Activated CD4-positive, alpha-beta T cell treated with anti-CD3 and anti-CD28 coated beads, Interleukin-10, Interleukin-2, amounts not matched to agents 100 ng/mL and 50 ng/mL, durations not matched to agents 16 hours and 8 hours (primary cell): ENCODE measurements at regions not wholly inside any gene's neighbourhood (a gene's known extent, or its start where the extent isn't known, plus 50 kb on each side); places are given as distances from the start of the nearest gene placed in this dataset.
"Not testable (repeated sequence)": the region's sequence is repeated elsewhere in the genome, so short reads cannot be mapped to it uniquely, and the experiment has no call there.

Experiments used
- DNase-seq: peaks from one replicate; pipeline ENCODE4 v3.0.0-alpha.2; 2020

- no peak for DNase-seq
These were observed 80.6 kb downstream of the MFSD1 start for GRCh38 chr3:158882445-158882844.

DNA sequence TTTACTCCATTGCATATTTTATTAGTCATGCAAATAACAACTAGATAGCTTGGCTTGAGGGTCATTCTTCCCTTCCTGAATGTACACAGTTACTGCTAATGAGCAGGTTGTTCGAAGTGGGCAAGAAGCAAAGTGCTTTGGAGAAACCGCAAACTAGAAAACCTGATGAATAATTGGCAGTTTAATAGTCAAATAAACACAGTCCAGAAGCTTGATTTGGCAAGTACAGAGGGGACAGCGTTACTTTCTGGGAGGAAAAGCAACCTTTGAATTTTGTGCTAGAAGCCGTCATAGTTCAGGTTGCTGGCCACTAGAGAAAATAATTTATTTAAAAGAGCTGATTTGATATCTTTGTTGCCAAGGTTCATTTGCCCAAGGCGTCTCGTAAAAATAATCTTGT is 94.9 kb downstream of the MFSD1 start:
- DNase-seq = no peak

DNA sequence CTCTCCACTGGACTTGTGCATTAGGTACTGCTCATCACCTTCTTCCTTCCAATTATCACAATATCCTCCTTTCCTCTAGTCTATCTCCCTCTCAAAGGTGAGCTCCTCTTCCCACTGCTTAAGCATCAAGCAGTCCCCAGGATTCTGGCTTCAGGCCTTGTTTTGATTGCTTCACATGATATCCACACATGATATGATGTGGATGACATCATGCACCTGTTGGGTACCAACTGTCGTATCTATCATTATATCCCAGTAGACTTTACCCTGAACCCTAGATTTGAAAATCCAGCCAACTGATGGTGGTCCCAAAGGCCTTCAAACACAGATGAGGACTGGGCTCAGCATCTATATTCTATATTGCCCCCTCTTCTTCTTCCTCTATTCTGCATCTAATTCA is 104.9 kb downstream of the MFSD1 start:
- no peak for DNase-seq

- DNase-seq = no peak
These were observed 106.4 kb downstream of the MFSD1 start for GRCh38 chr3:158908187-158908734.

GRCh38 chr3:158909870-158910269 is 108.0 kb downstream of the MFSD1 start:
- no peak for DNase-seq

- DNase-seq = no peak
These were observed 109.7 kb downstream of the MFSD1 start for GRCh38 chr3:158911586-158911985.

DNA sequence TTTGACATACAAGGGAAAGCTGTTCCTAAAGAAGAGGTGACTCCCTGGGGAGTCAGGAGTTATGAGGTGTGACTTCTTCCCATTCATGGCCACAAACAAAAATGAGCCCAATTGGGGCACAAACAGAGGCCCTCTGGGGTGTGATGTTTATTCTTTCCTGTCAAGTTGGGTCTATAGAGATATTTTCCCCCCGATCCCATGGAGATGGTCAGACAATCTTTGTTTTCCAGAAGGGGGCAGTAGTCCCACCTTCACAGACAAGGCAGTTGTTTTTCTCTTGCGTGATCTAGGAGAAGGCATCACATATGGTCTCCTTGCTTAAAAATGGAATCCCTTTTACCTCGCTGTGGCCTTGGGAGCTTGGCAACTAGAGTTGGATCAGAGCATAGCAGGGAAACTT is 110.3 kb downstream of the MFSD1 start:
- no peak for DNase-seq

GRCh38 chr3:158912621-158913020 is 110.8 kb downstream of the MFSD1 start:
- no peak for DNase-seq

- no peak for DNase-seq
These were observed 114.3 kb downstream of the MFSD1 start for GRCh38 chr3:158916111-158916510.

GRCh38 chr3:158918008-158918407 is 116.2 kb downstream of the MFSD1 start:
- peak; percentile 44 for DNase-seq

- no peak for DNase-seq
These were observed 116.6 kb downstream of the MFSD1 start for GRCh38 chr3:158918451-158918850.

DNA sequence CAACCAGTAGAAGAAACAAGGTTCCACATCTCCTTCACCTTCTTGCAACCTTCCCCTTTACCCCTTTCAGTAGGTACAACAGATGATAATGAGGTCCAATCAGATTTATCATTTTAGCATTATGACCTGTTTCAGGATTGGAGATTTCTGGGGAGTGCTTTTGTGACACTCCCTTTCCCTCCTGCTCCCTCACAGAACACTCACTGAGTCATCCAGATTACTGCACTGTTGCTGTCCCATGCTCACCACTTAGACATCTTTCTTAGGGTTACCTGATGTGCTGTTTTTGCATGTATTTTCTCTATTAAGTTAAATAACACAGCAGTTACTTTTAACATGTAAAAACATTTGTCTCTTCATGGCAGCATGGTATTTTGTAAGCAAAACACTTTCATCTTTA is 118.5 kb downstream of the MFSD1 start:
- DNase-seq = no peak

DNA sequence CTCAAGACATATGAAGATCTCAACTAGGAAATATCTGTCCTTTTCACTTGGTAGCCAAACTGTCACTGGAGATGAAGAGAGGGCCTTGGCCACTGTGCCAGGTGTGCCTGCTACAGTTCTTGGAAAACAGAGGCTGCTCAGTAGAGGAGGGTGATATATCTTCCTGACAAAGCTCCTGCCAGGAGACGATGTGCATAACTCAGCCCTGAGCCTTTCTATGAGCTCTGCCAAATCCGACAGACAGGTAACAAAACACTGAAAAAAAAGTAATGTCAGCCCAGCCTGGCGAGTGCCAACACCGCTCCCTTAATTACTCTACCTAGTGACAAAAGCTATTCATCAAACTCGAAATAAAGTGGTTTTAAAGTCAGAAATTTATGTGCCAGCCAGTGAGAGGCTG is 123.2 kb downstream of the MFSD1 start:
- DNase-seq = no peak

DNA sequence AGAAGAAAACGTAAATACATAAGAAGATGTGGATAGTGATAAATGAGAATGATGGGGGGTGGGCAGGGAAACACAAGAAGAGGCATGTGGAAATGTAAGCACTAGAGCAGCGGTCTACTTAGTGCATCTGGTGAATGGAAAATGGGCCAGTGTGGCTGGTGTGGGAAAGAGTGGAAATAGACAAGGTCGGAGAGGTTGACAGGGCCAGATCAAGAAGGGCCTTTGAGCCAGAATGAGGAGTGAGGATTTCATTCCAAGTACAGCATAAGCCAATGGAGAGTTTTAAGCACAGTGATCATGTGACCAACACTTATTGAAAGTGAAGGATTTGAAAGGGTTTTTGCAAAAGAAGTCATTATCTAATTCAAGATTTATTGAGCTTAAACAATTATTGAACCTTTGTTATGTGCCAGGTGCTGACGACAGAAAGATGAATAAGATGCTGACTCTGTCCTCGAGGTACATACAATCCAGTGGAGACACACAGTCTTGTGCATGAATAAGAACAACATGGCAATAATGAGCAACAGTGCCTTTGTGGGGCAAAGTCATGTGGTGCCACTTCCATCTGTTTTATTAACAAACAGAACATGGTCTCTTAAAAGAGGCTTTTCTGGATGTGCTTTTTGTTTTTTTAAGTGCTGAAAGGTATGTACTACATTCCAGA is 124.1 kb downstream of the MFSD1 start:
- DNase-seq = no peak

DNA sequence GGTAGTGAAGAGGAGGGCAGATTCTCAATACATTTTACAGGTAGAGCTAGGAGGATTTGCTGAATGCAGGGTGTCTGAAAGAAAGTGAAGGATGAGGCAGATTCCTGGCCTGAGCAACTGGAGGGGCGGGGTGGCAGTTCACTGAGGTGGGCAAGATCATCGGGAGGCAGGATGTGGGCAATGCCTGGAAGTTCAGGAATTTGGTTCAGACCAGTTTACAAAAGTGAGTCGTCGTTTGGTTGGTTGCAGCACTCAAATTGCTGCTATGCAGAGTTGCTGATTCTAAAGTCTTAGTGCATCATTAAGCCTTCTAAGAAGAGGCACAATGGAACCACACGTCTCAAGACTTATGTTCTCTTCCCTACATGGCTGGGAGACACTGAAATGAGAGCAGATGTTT is 134.0 kb downstream of the MFSD1 start:
- DNase-seq = no peak

DNA sequence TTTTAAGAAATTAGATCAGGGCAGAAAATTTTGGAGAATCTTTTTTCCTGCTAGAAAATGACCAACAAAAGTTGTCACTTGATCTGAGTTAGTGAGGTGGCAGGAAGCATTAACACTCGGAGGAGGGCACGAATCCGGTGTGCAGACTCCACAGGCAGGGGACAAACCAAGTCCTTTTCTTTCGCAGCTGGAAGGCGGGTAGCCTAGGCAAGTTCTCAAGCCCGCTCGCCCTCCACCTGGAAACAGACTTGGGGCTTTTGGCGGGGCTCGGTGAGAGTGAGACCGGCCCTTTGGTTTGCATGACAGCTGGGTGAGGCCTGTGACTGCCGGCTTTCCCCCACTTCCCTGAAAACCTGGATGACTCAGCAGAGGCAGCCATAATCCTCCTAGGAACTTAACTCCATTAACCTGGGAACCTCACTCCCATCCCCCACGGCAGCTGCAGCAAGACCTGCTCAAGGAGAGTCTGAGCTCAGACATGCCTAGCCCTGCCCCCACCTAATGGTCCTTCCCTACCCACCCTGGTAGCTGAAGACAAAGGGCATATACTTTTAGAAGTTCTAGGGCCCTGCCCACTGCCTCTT is 134.8 kb downstream of the MFSD1 start:
- no peak for DNase-seq

GRCh38 chr3:158950178-158950901 is 148.5 kb downstream of the MFSD1 start:
- DNase-seq = no peak

DNA sequence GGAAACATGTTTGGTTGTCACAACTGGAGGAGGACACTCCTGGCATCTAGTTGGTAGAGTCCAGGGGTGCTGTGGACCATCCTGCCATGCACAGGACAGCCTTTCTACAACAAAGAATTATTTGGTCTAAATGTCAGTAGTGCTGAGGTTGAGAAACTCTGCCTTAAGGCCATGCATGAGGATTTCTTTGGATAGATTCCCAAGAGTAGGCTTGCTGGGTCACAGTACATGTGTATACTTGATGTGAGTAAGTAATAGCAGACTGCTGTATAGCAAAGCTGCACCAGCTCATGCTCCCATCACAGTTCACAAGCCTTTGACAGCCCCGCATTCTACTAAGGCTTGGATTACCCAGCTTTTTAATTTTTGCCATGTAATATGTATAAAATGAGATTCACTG is 151.3 kb downstream of the MFSD1 start:
- no peak for DNase-seq

DNA sequence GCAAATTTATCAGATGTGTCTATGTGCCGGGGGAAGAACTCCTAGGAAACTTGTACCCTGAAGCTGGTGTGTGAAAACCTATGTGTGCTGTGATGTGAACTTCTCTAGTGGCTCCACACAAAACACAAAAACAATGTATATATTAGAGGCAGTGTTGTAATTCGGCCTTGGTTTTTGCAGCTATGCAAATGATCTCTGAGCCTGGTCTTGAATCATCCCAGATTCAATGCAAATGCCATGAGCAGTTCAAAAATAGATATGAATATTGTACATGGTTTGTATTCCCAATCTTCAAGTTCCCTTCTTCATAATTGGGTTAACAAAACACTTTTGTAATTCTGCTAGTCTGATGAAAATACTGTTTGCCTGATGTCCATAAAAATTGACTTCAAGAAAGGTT is 152.6 kb downstream of the MFSD1 start:
- DNase-seq = no peak

DNA sequence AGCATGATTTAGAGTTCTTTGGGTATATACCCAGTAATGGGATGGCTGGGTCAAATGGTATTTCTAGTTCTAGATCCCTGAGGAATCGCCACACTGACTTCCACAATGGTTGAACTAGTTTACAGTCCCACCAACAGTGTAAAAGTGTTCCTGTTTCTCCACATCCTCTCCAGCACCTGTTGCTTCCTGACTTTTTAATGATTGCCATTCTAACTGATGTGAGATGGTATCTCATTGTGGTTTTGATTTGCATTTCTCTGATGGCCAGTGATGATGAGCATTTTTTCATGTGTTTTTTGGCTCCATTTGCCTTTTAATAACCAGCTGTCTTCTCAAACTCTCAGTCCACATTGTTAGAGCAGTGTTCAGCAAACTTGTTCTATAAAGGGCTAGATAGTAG is 155.9 kb downstream of the MFSD1 start:
- DNase-seq = not testable (repeated sequence)

GRCh38 chr3:158958873-158959272 is 157.0 kb downstream of the MFSD1 start:
- no peak for DNase-seq

DNA sequence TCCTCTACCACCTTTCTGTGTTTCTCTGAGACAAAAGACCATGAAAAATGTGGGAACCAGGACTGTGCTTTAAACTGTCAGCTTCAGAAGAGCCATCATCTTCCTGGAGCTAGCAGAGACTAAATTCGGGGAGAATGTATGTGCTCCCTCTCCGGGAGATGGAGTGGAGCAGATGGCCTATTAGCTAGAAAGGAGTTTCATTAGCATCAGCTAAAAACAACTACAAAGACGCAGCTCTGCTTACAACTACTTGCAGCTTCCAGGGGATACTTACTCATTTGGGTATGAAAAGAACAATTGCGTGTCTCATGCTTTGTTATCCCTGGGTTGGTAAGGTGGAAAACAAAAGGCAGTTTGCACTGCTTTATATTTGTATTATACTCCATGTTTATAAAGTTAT is 159.6 kb downstream of the MFSD1 start:
- DNase-seq = no peak

DNA sequence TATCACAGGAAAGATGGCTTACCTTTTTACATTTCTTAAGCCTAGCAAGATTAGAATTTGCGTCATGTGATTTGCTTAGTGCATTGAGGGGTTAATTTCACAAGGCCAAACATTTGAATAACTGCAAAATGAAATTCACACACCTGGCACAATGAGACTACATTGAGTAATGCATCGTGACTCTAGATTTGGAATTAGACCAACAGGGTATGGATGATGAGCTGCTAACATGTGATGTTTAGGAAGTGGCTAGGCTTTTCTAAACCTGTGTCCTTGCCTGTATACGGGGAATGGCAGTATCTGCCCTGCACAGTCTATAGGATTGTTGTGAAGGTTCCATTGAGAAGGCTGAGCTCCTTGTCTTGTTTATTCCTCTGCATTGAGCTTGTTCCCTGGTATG is 160.1 kb downstream of the MFSD1 start:
- DNase-seq = no peak

GRCh38 chr3:158970006-158970405 is 168.2 kb downstream of the MFSD1 start:
- DNase-seq = no peak
